Transverse colon (tissue), 4 donors: ENCODE measurements at regions not wholly inside any gene's neighbourhood (a gene's known extent, or its start where the extent isn't known, plus 50 kb on each side); places are given as distances from the start of the nearest gene placed in this dataset.
"Not testable (repeated sequence)": the region's sequence is repeated elsewhere in the genome, so short reads cannot be mapped to it uniquely, and the experiment has no call there.

Experiments used
- DNase-seq: peaks from one replicate; pipeline ENCODE4 v3.0.0-alpha.2; 2019
- H3K27ac ChIP-seq, 4 donors: fragments of 200-600 bp; sonication (generic); 2 replicates each; pipeline ENCODE4 v1.5.1; 2016 to 2018; ENCODE audit warnings: inconsistent platforms in 4 of 4
- H3K27me3 ChIP-seq: fragments of 200-600 bp; sonication (generic); 2 replicates; pipeline ENCODE4 v1.5.1; 2017; ENCODE audit warnings: inconsistent platforms
- H3K36me3 ChIP-seq, 4 donors: fragments of 200-600 bp; sonication (generic); 2 replicates each; pipeline ENCODE4 v1.5.1; 2017 to 2019; ENCODE audit warnings: inconsistent platforms in 4 of 4
- H3K4me1 ChIP-seq, 4 donors: fragments of 200-600 bp; sonication (generic); 2 replicates each; pipeline ENCODE4 v1.5.1; 2017 to 2020; ENCODE audit warnings: inconsistent platforms in 4 of 4
- H3K4me3 ChIP-seq, 4 donors: fragments of 200-600 bp; sonication (generic); 1 replicate in 1 of 4; 2 replicates in 3 of 4; pipeline versions ENCODE4 v1.5.1 to v1.6.1; 2017 to 2019; ENCODE audit warnings: inconsistent platforms in 4 of 4
- H3K9me3 ChIP-seq, 2 donors: fragments of 200-600 bp; sonication (generic); 2 replicates each; pipeline ENCODE4 v1.5.1; 2017 to 2019; ENCODE audit warnings: inconsistent platforms in 2 of 2
- CTCF ChIP-seq, 5 experiments: fragments of 200-600 bp in 3 of 5; fragments of 450-650 bp in 2 of 5; sonication (generic) in 3 of 5; IDR thresholded peaks; 1 replicate in 2 of 5; 2 replicates in 3 of 5; pipeline ENCODE4 v1.5.1; 2016 to 2017; ENCODE audit warnings: antibody characterized with exemption in 5 of 5, inconsistent platforms in 3 of 5, mild to moderate bottlenecking in 2 of 5, moderate library complexity in 1 of 5
- EP300 ChIP-seq: sonication (generic); formaldehyde crosslinking; IDR thresholded peaks from one replicate; pipeline ENCODE4 v1.6.1; 2017; ENCODE audit warnings: antibody characterized with exemption, low read depth
- POLR2A ChIP-seq: fragments of 450-650 bp; IDR thresholded peaks from one replicate; pipeline ENCODE4 v1.6.1; 2016; ENCODE audit warnings: antibody characterized with exemption, mild to moderate bottlenecking, moderate library complexity
- POLR2AphosphoS5 ChIP-seq, 3 donors: sonication (generic); formaldehyde crosslinking; IDR thresholded peaks; one replicate each; pipeline ENCODE4 v1.6.1; 2016; ENCODE audit warnings: antibody characterized with exemption in 3 of 3
- WGBS, 2 donors: methylation state at CpG; one replicate each; pipeline ENCODE4 v1.1.5; 2018; ENCODE audit warnings: low coverage in 1 of 2; 5-methylcytosine and 5-hydroxymethylcytosine counted together
- in situ Hi-C, 4 donors: fragments of 200-750 bp; cut with MboI; loops; one replicate each; pipeline versions ENCODE4 v1.15.0 to v1.15.1; 2017; ENCODE audit warnings: low sequenced_read_pairs in 3 of 4, low pct_ligation_motif_present in 1 of 4, low pct_unique_long_range_greater_than_20kb in 1 of 4
- intact Hi-C: fragments of 100-400 bp; cut with DNase I; formaldehyde crosslinking; loops from one replicate; pipeline ENCODE4 v1.15.1; 2023; ENCODE audit warnings: low total_unique reads

GRCh38 chr7:13117592-13117991, 430.2 kb downstream of the ARL4A start:
- in situ Hi-C loops = no loop called here
- Histone ChIP-seq H3K4me1 (no peaks in the 10 kb centered on the region), H3K9me3 (no peaks in the 10 kb centered on the region), H3K4me3 (no peak overlapping the region), H3K27me3 (no peaks in the 10 kb centered on the region), H3K27ac (no peak overlapping the region), H3K36me3 (no peaks in the 10 kb centered on the region)
- no peak for DNase-seq
- no peak for TF ChIP-seq CTCF (IDR thresholded peaks at IDR 0.05)
- TF ChIP-seq POLR2AphosphoS5 (IDR thresholded peaks at IDR 0.05) = no peak
- intact Hi-C loops = no loop called here

- DNase-seq, H3K9me3 ChIP-seq, H3K36me3 ChIP-seq, H3K4me1 ChIP-seq, intact Hi-C loops, in situ Hi-C loops, H3K4me3 ChIP-seq, H3K27ac ChIP-seq, H3K27me3 ChIP-seq: not testable (repeated sequence)
- WGBS, 2 donors = 100% methylated on average over 2 of the region's 2 CpGs
These were observed 437.2 kb downstream of the ARL4A start for GRCh38 chr7:13124629-13125028.

GRCh38 chr7:13126347-13126746, 438.9 kb downstream of the ARL4A start:
- no peak for DNase-seq
- intact Hi-C loops (no loop called here), in situ Hi-C loops (no loop called here)
- no peak for TF ChIP-seq POLR2A
- TF ChIP-seq CTCF (IDR thresholded peaks at IDR 0.05) = no peak
- no peak for TF ChIP-seq EP300
- TF ChIP-seq POLR2AphosphoS5 (IDR thresholded peaks at IDR 0.05) = no peak
- 67% methylated on average over 5 of the region's 5 CpGs; no CpG with 5 or more reads in 1 of the 2 donors for WGBS, 2 donors
- no peaks in the 10 kb centered on the region for H3K4me1 ChIP-seq
- no peak overlapping the region for H3K27ac ChIP-seq
- no peak overlapping the region for H3K4me3 ChIP-seq
- H3K36me3 ChIP-seq = no peaks in the 10 kb centered on the region
- H3K27me3 ChIP-seq = no peaks in the 10 kb centered on the region
- no peaks in the 10 kb centered on the region for H3K9me3 ChIP-seq

GRCh38 chr7:13130321-13130720, 442.9 kb downstream of the ARL4A start:
- Histone ChIP-seq H3K36me3 (no peaks in the 10 kb centered on the region), H3K27me3 (no peaks in the 10 kb centered on the region), H3K4me3 (no peak overlapping the region), H3K27ac (no peak overlapping the region), H3K4me1 (no peaks in the 10 kb centered on the region), H3K9me3 (no peaks in the 10 kb centered on the region)
- intact Hi-C loops (no loop called here), in situ Hi-C loops (no loop called here)
- TF ChIP-seq POLR2AphosphoS5 (IDR thresholded peaks at IDR 0.05) (no peak), CTCF (IDR thresholded peaks at IDR 0.05) (no peak), POLR2A (no peak), EP300 (no peak)
- no peak for DNase-seq
- 88 to 92% methylated on average over 4 of the region's 4 CpGs for WGBS, 2 donors

- H3K27ac ChIP-seq, H3K4me3 ChIP-seq, H3K36me3 ChIP-seq, intact Hi-C loops, H3K9me3 ChIP-seq, in situ Hi-C loops, DNase-seq, H3K27me3 ChIP-seq, H3K4me1 ChIP-seq: not testable (repeated sequence)
- WGBS, 2 donors = 80 to 91% methylated on average over 1 to 3 of the region's 3 CpGs
These were observed 443.5 kb downstream of the ARL4A start for GRCh38 chr7:13130906-13131305.
